ENCODE measurements at regions not wholly inside any gene's neighbourhood (a gene's known extent, or its start where the extent isn't known, plus 50 kb on each side); places are given as distances from the start of the nearest gene placed in this dataset.
"Not testable (repeated sequence)": the region's sequence is repeated elsewhere in the genome, so short reads cannot be mapped to it uniquely, and the experiment has no call there.

- TF ChIP-seq CTCF (IDR thresholded peaks at IDR 0.05); USF2 (IDR thresholded peaks at IDR 0.05; ENCODE audit: borderline replicate concordance, low read depth, low read length); USF1 (IDR thresholded peaks at IDR 0.05; ENCODE audit: borderline replicate concordance, low read depth); ELF1 (IDR thresholded peaks at IDR 0.05); NFIC (IDR thresholded peaks at IDR 0.05; ENCODE audit: borderline replicate concordance); POLR2AphosphoS5 (IDR thresholded peaks at IDR 0.05; ENCODE audit: low read depth, low read length): not testable (repeated sequence)
These were observed 476.0 kb upstream of the CHD1 start for GRCh38 chr5:99404764-99405302.

All from SK-N-SH (cell line).